Uterus (tissue), 3 donors: ENCODE measurements at regions not wholly inside any gene's neighbourhood (a gene's known extent, or its start where the extent isn't known, plus 50 kb on each side); places are given as distances from the start of the nearest gene placed in this dataset.

Source experiments
- DNase-seq, 2 donors: peaks; one replicate each; pipeline ENCODE4 v3.0.0-alpha.2; 2019 to 2020
- H3K27ac ChIP-seq, 2 donors: fragments of 200-600 bp; sonication (generic); 1 replicate in 1 of 2; 2 replicates in 1 of 2; pipeline ENCODE4 v1.5.1; 2016 to 2018
- H3K27me3 ChIP-seq, 2 donors: fragments of 200-600 bp; sonication (generic); one replicate each; pipeline ENCODE4 v1.5.1; 2018 to 2019; ENCODE audit warnings: control low read depth in 1 of 2
- H3K36me3 ChIP-seq, 2 donors: fragments of 200-600 bp; sonication (generic); one replicate each; pipeline ENCODE4 v1.5.1; 2019; ENCODE audit warnings: control low read depth in 1 of 2
- H3K4me1 ChIP-seq, 2 donors: fragments of 200-600 bp; sonication (generic); one replicate each; pipeline ENCODE4 v1.5.1; 2018 to 2019; ENCODE audit warnings: control low read depth in 1 of 2
- H3K4me3 ChIP-seq, 2 donors: fragments of 200-600 bp; sonication (generic); 1 replicate in 1 of 2; 2 replicates in 1 of 2; pipeline ENCODE4 v1.5.1; 2018 to 2019; ENCODE audit warnings: mild to moderate bottlenecking in 1 of 2
- H3K9me3 ChIP-seq, 2 donors: fragments of 200-600 bp; sonication (generic); one replicate each; pipeline ENCODE4 v1.5.1; 2019; ENCODE audit warnings: control low read depth in 1 of 2
- POLR2A ChIP-seq, 2 donors: fragments of 450-650 bp; IDR thresholded peaks; one replicate each; pipeline ENCODE4 v1.6.1; 2016; ENCODE audit warnings: antibody characterized with exemption in 2 of 2, mild to moderate bottlenecking in 1 of 2, moderate library complexity in 1 of 2
- intact Hi-C: fragments of 100-400 bp; cut with DNase I; formaldehyde crosslinking; loops from one replicate; pipeline ENCODE4 v1.15.1; 2023; ENCODE audit warnings: low total_unique reads
- TF ChIP-seq, protein P1 (sequence below), 4 experiments: fragments of 200-600 bp in 2 of 4; fragments of 450-650 bp in 2 of 4; sonication (generic) in 2 of 4; IDR thresholded peaks; one replicate each; pipeline ENCODE4 v1.5.1; 2016 to 2019; ENCODE audit warnings: antibody characterized with exemption in 4 of 4, mild to moderate bottlenecking in 2 of 4, moderate library complexity in 1 of 4
- donor health status: DM: yes; HTN: yes; CAD: no.

DNA sequence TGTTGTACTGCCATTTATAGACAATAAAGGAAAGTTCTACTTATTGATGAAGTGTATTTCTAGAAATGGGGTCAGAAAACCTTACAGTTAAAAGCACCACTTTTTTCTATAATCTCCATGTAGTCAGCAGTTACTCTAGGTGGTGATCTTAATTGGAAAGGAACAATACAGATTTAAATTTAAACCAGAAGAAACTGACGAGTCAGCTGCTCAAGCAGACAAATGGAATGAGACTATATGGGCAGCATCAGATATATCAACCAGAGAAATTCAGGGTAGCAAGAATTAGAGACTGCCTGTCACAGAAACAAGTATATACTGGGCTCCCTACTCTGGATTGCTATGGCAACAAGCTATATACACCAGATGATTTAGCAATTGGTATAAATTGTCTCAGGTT is 99.6 kb upstream of the SCG2 start:
- H3K4me1 ChIP-seq, result no peaks in the 10 kb centered on the region
- TF ChIP-seq, protein P1, sequence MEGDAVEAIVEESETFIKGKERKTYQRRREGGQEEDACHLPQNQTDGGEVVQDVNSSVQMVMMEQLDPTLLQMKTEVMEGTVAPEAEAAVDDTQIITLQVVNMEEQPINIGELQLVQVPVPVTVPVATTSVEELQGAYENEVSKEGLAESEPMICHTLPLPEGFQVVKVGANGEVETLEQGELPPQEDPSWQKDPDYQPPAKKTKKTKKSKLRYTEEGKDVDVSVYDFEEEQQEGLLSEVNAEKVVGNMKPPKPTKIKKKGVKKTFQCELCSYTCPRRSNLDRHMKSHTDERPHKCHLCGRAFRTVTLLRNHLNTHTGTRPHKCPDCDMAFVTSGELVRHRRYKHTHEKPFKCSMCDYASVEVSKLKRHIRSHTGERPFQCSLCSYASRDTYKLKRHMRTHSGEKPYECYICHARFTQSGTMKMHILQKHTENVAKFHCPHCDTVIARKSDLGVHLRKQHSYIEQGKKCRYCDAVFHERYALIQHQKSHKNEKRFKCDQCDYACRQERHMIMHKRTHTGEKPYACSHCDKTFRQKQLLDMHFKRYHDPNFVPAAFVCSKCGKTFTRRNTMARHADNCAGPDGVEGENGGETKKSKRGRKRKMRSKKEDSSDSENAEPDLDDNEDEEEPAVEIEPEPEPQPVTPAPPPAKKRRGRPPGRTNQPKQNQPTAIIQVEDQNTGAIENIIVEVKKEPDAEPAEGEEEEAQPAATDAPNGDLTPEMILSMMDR (IDR thresholded peaks at IDR 0.05), result no peak
- TF ChIP-seq POLR2A (IDR thresholded peaks at IDR 0.05), result no peak
- intact Hi-C loops, result no loop called here
- DNase-seq, result no peak
- H3K9me3 ChIP-seq, result no peaks in the 10 kb centered on the region
- no peak overlapping the region for H3K27ac ChIP-seq
- H3K27me3 ChIP-seq, result no peaks in the 10 kb centered on the region
- no peak overlapping the region for H3K4me3 ChIP-seq
- no peaks in the 10 kb centered on the region for H3K36me3 ChIP-seq

DNA sequence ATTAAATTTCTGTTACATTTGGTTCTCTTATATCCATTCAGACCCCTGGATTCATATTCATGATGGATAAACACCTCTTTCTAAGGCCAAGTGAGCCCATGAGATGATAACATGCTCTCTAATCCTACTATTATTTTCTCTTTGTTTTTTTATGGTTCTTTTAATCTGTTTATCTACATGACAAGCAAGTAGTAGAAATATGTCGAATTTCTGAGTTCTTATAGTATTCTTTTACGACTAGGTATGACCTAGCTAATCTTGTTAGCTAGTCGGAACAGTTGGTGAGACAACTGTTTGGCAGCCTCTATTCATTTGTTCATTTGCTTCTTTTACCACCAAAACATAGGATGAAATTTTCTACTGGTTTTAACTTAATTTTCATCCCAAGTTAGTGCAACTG is 98.1 kb upstream of the SCG2 start:
- no peak for TF ChIP-seq POLR2A (IDR thresholded peaks at IDR 0.05)
- TF ChIP-seq, protein P1 (IDR thresholded peaks at IDR 0.05), result no peak
- Histone ChIP-seq H3K36me3 (no peaks in the 10 kb centered on the region), H3K9me3 (no peaks in the 10 kb centered on the region), H3K4me3 (no peak overlapping the region), H3K27ac (no peak overlapping the region), H3K27me3 (no peaks in the 10 kb centered on the region), H3K4me1 (no peaks in the 10 kb centered on the region)
- intact Hi-C loops, result no loop called here
- no peak for DNase-seq

DNA sequence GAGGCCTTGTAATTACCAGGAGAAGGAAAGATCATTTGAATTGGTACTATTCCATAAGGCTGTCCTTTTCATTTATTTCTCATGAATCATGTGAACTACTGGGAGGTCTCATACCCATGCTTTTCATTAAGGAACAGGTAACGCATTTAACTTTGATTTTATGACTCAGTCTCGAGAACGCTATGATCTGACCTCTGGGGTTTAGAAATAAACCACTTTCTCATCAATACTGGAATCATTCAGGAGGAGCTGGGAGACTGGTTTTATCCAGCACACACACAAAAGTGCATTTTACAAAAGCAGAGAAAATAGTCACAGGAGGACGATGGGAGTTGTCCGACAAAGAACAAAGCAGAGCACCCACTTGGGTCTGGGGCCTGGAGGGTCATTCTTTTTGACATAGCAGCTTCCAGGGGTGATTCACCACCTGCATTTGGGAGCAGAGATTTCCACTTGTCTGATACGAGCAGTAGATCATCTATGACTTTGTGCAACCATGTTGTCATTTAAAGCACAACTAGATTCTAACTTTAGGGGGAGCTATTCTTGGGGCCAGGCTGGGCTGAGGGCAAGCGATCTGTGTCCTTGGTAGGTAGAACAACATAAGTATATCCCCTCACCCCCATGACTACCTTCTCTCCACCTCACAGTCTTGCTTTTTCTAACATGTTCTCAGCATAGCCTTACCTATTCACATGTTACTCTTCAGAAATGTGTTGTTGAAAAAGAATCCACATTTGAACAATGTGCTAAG is 95.9 kb upstream of the SCG2 start:
- no peaks in the 10 kb centered on the region for H3K36me3 ChIP-seq
- intact Hi-C loops, result no loop called here
- DNase-seq, result no peak
- no peaks in the 10 kb centered on the region for H3K27me3 ChIP-seq
- no peaks in the 10 kb centered on the region for H3K4me1 ChIP-seq
- H3K4me3 ChIP-seq, result no peak overlapping the region
- no peak overlapping the region for H3K27ac ChIP-seq
- no peaks in the 10 kb centered on the region for H3K9me3 ChIP-seq
- no peak for TF ChIP-seq POLR2A (IDR thresholded peaks at IDR 0.05)
- TF ChIP-seq, protein P1 (IDR thresholded peaks at IDR 0.05), result no peak

DNA sequence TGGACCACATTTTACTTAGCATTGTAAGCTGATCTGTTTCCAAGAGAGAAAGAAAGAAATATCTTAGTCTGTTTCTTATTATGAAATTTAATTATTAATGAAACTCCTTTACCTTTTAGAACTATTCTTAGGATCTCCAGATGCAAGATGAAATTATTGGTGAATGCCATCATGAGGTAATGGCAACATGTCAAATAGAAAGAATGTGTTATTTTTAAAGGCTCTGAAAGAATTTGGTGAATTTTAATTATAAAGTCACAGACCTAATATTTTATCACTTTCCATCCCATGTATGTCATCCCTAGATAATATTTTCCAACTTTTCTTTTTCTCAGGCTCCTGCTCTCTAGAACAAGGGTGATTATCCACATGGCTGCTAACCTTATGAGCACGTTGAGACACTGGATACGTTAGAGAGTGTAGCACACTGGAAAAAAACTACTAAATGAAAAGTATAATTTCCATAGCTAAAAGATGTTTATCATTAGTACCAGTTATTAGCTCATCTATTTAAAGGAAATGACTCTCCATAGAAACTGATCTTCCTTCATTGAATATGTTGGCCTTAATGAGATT is 95.2 kb upstream of the SCG2 start:
- TF ChIP-seq, protein P1 (IDR thresholded peaks at IDR 0.05), result no peak
- no peak for TF ChIP-seq POLR2A (IDR thresholded peaks at IDR 0.05)
- H3K36me3 ChIP-seq, result no peaks in the 10 kb centered on the region
- H3K27me3 ChIP-seq, result no peaks in the 10 kb centered on the region
- no peaks in the 10 kb centered on the region for H3K9me3 ChIP-seq
- no peak for DNase-seq
- no peaks in the 10 kb centered on the region for H3K4me1 ChIP-seq
- intact Hi-C loops, result no loop called here
- no peak overlapping the region for H3K27ac ChIP-seq
- H3K4me3 ChIP-seq, result no peak overlapping the region

- Histone ChIP-seq H3K27me3 (no peaks in the 10 kb centered on the region), H3K36me3 (no peaks in the 10 kb centered on the region), H3K4me1 (no peaks in the 10 kb centered on the region), H3K4me3 (no peak overlapping the region), H3K9me3 (no peaks in the 10 kb centered on the region), H3K27ac (no peak overlapping the region)
- intact Hi-C loops, result no loop called here
- TF ChIP-seq, protein P1 (IDR thresholded peaks at IDR 0.05), result no peak
- TF ChIP-seq POLR2A (IDR thresholded peaks at IDR 0.05), result no peak
- DNase-seq, result no peak
Observed at GRCh38 chr2:223696719-223697118, 94.6 kb upstream of the SCG2 start.
